NT2/D1 (cell line): ENCODE measurements at regions not wholly inside any gene's neighbourhood (a gene's known extent, or its start where the extent isn't known, plus 50 kb on each side); places are given as distances from the start of the nearest gene placed in this dataset.
"Not testable (repeated sequence)": the region's sequence is repeated elsewhere in the genome, so short reads cannot be mapped to it uniquely, and the experiment has no call there.

ENCODE experiments used
- SUZ12 ChIP-seq: IDR thresholded peaks from 2 replicates; pipeline ENCODE4 v1.6.1; 2011; ENCODE audit not compliant: insufficient read length, insufficient read depth; ENCODE audit errors: extremely low read depth
- YY1 ChIP-seq: IDR thresholded peaks from 2 replicates; pipeline ENCODE4 v1.6.1; 2011; ENCODE audit not compliant: insufficient read length, insufficient read depth

DNA sequence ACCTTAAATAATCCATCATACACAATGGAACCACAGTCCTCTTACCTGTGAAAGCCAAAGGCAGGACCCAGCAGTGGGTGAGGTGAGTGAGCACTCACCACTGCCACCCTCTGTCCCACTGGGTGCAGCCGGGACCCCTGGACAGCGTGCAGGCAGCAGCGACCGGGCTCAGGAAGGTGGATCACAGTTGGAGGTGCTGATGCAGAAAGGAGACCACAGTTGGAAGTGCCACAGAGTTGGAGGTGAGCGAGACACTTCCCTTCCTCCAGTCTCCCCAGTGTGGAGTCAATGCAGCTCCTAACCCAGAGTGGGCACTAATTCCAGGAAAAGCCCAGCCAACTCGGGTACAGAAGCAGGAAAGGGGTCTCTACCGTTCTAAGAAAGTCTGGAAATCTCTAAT lies 323.0 kb downstream of the KLF13 start:
- TF ChIP-seq YY1, SUZ12: not testable (repeated sequence)
